ENCODE measurements at regions not wholly inside any gene's neighbourhood (a gene's known extent, or its start where the extent isn't known, plus 50 kb on each side); places are given as distances from the start of the nearest gene placed in this dataset.

DNA sequence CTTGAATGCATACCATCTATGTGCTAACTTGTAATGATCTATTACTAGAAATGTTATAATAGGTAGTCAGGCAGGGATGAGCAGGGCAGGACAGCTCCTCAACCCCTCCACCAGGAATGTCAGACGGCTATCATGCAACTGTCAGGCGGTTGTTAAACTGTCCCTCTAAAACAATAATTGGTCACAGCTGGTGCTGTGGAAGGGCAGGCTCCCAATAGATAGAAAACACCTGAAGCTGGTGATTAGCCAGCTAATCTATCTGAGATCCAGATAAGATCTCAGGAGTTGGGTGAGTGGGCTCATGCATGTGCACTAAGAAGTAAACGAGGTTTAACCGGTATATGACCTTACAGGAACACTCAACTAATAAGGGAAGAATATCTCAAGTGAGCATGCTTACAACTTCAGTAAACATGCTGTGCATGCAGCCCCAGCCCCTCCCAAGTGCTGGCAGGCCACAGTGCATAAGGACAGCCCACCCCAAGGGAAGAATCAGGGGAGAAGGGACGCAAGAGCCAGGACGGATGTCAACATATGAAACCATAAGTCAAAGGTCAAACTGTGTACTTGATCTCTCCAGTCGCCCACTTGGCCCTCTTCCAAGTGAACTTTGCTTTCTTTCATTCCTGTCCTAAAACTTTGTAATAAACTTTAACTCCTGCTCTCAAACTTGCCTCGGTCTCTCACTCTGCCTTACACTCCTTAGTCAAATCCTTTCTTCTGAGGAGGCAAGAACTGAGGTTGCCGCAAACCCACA is 566.2 kb upstream of the NRSN1 start:
- TF ChIP-seq EZH2 (IDR thresholded peaks at IDR 0.05; ENCODE audit: borderline replicate concordance, low read depth, low read length, severe bottlenecking) (no peak), POLR2A (IDR thresholded peaks at IDR 0.05; ENCODE audit: low read depth, low read length) (no peak), POLR2AphosphoS5 (IDR thresholded peaks at IDR 0.05; ENCODE audit: insufficient read depth, low read depth, low read length) (no peak), JUN (IDR thresholded peaks at IDR 0.05; ENCODE audit: borderline replicate concordance, insufficient read depth, insufficient read length, low read depth) (no peak), FOS (IDR thresholded peaks at IDR 0.05; ENCODE audit: borderline replicate concordance, insufficient read depth, low read length) (no peak), GATA2 (IDR thresholded peaks at IDR 0.05; ENCODE audit: insufficient read depth, insufficient read length, low read depth, low read length) (no peak), MYC (IDR thresholded peaks at IDR 0.05; ENCODE audit: low read depth, low read length) (no peak)
- TF ChIP-seq, protein P1, sequence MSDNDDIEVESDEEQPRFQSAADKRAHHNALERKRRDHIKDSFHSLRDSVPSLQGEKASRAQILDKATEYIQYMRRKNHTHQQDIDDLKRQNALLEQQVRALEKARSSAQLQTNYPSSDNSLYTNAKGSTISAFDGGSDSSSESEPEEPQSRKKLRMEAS (IDR thresholded peaks at IDR 0.05; ENCODE audit: insufficient read depth, insufficient read length): no peak
- TF ChIP-seq, protein P2, sequence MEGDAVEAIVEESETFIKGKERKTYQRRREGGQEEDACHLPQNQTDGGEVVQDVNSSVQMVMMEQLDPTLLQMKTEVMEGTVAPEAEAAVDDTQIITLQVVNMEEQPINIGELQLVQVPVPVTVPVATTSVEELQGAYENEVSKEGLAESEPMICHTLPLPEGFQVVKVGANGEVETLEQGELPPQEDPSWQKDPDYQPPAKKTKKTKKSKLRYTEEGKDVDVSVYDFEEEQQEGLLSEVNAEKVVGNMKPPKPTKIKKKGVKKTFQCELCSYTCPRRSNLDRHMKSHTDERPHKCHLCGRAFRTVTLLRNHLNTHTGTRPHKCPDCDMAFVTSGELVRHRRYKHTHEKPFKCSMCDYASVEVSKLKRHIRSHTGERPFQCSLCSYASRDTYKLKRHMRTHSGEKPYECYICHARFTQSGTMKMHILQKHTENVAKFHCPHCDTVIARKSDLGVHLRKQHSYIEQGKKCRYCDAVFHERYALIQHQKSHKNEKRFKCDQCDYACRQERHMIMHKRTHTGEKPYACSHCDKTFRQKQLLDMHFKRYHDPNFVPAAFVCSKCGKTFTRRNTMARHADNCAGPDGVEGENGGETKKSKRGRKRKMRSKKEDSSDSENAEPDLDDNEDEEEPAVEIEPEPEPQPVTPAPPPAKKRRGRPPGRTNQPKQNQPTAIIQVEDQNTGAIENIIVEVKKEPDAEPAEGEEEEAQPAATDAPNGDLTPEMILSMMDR (IDR thresholded peaks at IDR 0.05; ENCODE audit: extremely low read depth in 1 of 2, insufficient read depth in 1 of 2, low read depth in 1 of 2, low read length in 2 of 2): no peak
